Vagina (tissue), 2 donors: ENCODE measurements at regions not wholly inside any gene's neighbourhood (a gene's known extent, or its start where the extent isn't known, plus 50 kb on each side); places are given as distances from the start of the nearest gene placed in this dataset.

Experiments
- DNase-seq, 2 donors: peaks; one replicate each; pipeline ENCODE4 v3.0.0-alpha.2; 2017; ENCODE audit errors: extremely low spot score in 2 of 2
- H3K27ac ChIP-seq: fragments of 200-600 bp; sonication (generic); one replicate; pipeline ENCODE4 v1.5.1; 2019
- H3K27me3 ChIP-seq: fragments of 200-600 bp; sonication (generic); one replicate; pipeline ENCODE4 v1.5.1; 2019
- H3K36me3 ChIP-seq, 2 donors: fragments of 200-600 bp; sonication (generic); one replicate each; pipeline ENCODE4 v1.5.1; 2017 to 2019
- H3K4me1 ChIP-seq: fragments of 200-600 bp; sonication (generic); one replicate; pipeline ENCODE4 v1.5.1; 2019
- H3K4me3 ChIP-seq, 2 donors: fragments of 200-600 bp; sonication (generic); 1 replicate in 1 of 2; 2 replicates in 1 of 2; pipeline ENCODE4 v1.5.1; 2016 to 2019
- H3K9me3 ChIP-seq: fragments of 200-600 bp; sonication (generic); one replicate; pipeline ENCODE4 v1.5.1; 2019
- POLR2A ChIP-seq, 2 donors: fragments of 450-650 bp; IDR thresholded peaks; one replicate each; pipeline ENCODE4 v1.6.1; 2017; ENCODE audit warnings: antibody characterized with exemption in 2 of 2, mild to moderate bottlenecking in 2 of 2, moderate library complexity in 2 of 2
- POLR2AphosphoS5 ChIP-seq, 2 donors: sonication (generic); formaldehyde crosslinking; IDR thresholded peaks; one replicate each; pipeline ENCODE4 v1.9.0; 2017; ENCODE audit warnings: antibody characterized with exemption in 2 of 2, mild to moderate bottlenecking in 2 of 2, low read depth in 1 of 2; ENCODE audit not compliant: insufficient read depth in 1 of 2
- intact Hi-C: fragments of 100-400 bp; cut with DNase I; formaldehyde crosslinking; loops from one replicate; pipeline ENCODE4 v1.15.1; 2023
- TF ChIP-seq, protein P1 (sequence below), 3 experiments: fragments of 450-650 bp in 2 of 3; fragments of 200-600 bp in 1 of 3; sonication (generic) in 1 of 3; IDR thresholded peaks; one replicate each; pipeline ENCODE4 v1.5.1; 2017 to 2019; ENCODE audit warnings: antibody characterized with exemption in 3 of 3, mild to moderate bottlenecking in 2 of 3, moderate library complexity in 2 of 3

GRCh38 chr6:159490298-159490937 is 202.6 kb downstream of the SOD2 start:
- H3K27ac ChIP-seq = no peak overlapping the region
- no peaks in the 10 kb centered on the region for H3K4me1 ChIP-seq
- intact Hi-C loops = no loop called here
- no peaks in the 10 kb centered on the region for H3K9me3 ChIP-seq
- H3K27me3 ChIP-seq = no peaks in the 10 kb centered on the region
- no peak for TF ChIP-seq POLR2A (IDR thresholded peaks at IDR 0.05)
- TF ChIP-seq, protein P1, sequence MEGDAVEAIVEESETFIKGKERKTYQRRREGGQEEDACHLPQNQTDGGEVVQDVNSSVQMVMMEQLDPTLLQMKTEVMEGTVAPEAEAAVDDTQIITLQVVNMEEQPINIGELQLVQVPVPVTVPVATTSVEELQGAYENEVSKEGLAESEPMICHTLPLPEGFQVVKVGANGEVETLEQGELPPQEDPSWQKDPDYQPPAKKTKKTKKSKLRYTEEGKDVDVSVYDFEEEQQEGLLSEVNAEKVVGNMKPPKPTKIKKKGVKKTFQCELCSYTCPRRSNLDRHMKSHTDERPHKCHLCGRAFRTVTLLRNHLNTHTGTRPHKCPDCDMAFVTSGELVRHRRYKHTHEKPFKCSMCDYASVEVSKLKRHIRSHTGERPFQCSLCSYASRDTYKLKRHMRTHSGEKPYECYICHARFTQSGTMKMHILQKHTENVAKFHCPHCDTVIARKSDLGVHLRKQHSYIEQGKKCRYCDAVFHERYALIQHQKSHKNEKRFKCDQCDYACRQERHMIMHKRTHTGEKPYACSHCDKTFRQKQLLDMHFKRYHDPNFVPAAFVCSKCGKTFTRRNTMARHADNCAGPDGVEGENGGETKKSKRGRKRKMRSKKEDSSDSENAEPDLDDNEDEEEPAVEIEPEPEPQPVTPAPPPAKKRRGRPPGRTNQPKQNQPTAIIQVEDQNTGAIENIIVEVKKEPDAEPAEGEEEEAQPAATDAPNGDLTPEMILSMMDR (IDR thresholded peaks at IDR 0.05) = no peak
- TF ChIP-seq POLR2AphosphoS5 (IDR thresholded peaks at IDR 0.05; ENCODE audit: insufficient read depth in 1 of 2, low read depth in 1 of 2) = no peak
- no peak for DNase-seq
- H3K36me3 ChIP-seq = no peaks in the 10 kb centered on the region
- H3K4me3 ChIP-seq = no peak overlapping the region

DNA sequence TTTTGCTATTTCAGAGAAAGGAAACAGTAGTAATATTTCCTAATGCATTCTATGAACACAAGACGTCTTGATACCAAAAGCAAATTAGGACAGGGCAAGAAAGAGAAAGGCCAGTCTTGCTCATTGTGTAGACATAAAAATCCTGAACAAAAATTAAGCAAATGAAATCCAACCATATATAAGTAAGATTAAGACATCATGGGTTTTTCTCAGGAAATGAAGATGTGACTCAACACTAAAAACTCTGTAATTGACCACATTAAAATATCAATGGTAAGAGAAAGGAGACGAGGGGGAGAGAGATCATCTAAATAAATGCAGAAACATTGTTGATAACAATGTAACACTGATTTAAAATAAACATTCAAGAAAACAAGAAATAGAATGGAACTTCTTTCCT is 205.4 kb downstream of the SOD2 start:
- intact Hi-C loops = no loop called here
- no peak for TF ChIP-seq POLR2AphosphoS5 (IDR thresholded peaks at IDR 0.05; ENCODE audit: insufficient read depth in 1 of 2, low read depth in 1 of 2)
- TF ChIP-seq POLR2A (IDR thresholded peaks at IDR 0.05) = no peak
- TF ChIP-seq, protein P1 (IDR thresholded peaks at IDR 0.05) = no peak
- H3K9me3 ChIP-seq = no peaks in the 10 kb centered on the region
- H3K4me1 ChIP-seq = no peaks in the 10 kb centered on the region
- no peak overlapping the region for H3K27ac ChIP-seq
- H3K27me3 ChIP-seq = no peaks in the 10 kb centered on the region
- H3K36me3 ChIP-seq = no peaks in the 10 kb centered on the region
- H3K4me3 ChIP-seq = no peak overlapping the region
- no peak for DNase-seq

- intact Hi-C loops = no loop called here
- DNase-seq = no peak
- TF ChIP-seq, protein P1 (IDR thresholded peaks at IDR 0.05) = no peak
- TF ChIP-seq POLR2A (IDR thresholded peaks at IDR 0.05) (no peak), POLR2AphosphoS5 (IDR thresholded peaks at IDR 0.05; ENCODE audit: insufficient read depth in 1 of 2, low read depth in 1 of 2) (no peak)
- Histone ChIP-seq H3K36me3 (no peaks in the 10 kb centered on the region), H3K27me3 (no peaks in the 10 kb centered on the region), H3K9me3 (no peaks in the 10 kb centered on the region), H3K4me3 (no peak overlapping the region), H3K4me1 (no peaks in the 10 kb centered on the region), H3K27ac (no peak overlapping the region)
These were observed 209.8 kb downstream of the SOD2 start for GRCh38 chr6:159483259-159483658.

DNA sequence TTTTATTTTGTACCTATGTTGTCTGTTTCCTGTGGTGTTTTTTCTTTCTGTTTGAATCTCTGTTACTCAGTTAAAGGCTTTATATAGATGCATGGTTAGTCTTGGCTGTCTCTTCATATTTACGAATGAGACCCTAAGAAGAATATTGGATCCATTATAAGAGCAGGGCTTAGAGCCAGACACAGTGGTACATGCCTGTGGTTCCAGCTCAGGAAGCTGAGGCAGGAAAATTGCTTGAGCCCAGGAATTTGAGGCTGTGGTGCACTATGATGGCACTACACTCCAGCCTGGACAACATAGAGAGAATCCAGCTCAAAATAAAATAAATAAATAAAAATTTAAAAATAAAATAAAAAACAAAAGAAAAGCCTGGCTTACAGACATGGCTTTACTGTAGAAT is 211.1 kb downstream of the SOD2 start:
- TF ChIP-seq POLR2A (IDR thresholded peaks at IDR 0.05) = no peak
- TF ChIP-seq, protein P1 (IDR thresholded peaks at IDR 0.05) = no peak
- no peak for TF ChIP-seq POLR2AphosphoS5 (IDR thresholded peaks at IDR 0.05; ENCODE audit: insufficient read depth in 1 of 2, low read depth in 1 of 2)
- Histone ChIP-seq H3K27ac (no peak overlapping the region), H3K27me3 (no peaks in the 10 kb centered on the region), H3K9me3 (no peaks in the 10 kb centered on the region), H3K4me1 (no peaks in the 10 kb centered on the region), H3K36me3 (no peaks in the 10 kb centered on the region), H3K4me3 (no peak overlapping the region)
- DNase-seq = no peak
- intact Hi-C loops = no loop called here

GRCh38 chr6:159480471-159480870 is 212.6 kb downstream of the SOD2 start:
- H3K9me3 ChIP-seq = no peaks in the 10 kb centered on the region
- intact Hi-C loops = no loop called here
- no peaks in the 10 kb centered on the region for H3K36me3 ChIP-seq
- TF ChIP-seq POLR2AphosphoS5 (IDR thresholded peaks at IDR 0.05; ENCODE audit: insufficient read depth in 1 of 2, low read depth in 1 of 2) = no peak
- TF ChIP-seq POLR2A (IDR thresholded peaks at IDR 0.05) = no peak
- TF ChIP-seq, protein P1 (IDR thresholded peaks at IDR 0.05) = no peak
- H3K27me3 ChIP-seq = no peaks in the 10 kb centered on the region
- H3K27ac ChIP-seq = no peak overlapping the region
- H3K4me3 ChIP-seq = no peak overlapping the region
- no peak for DNase-seq
- no peaks in the 10 kb centered on the region for H3K4me1 ChIP-seq
